H1 (cell line): ENCODE measurements at regions not wholly inside any gene's neighbourhood (a gene's known extent, or its start where the extent isn't known, plus 50 kb on each side); places are given as distances from the start of the nearest gene placed in this dataset.

Experiments
- CTCF ChIA-PET: fragments of 300-600 bp; sonication (Branson Sonifier 250); formaldehyde crosslinking; loops from one replicate; lab custom pipeline; 2021; ENCODE audit not compliant: partially characterized antibody; lab: Charles Lee
- POLR2A ChIA-PET: fragments of 300-600 bp; sonication (Branson Sonifier 250); formaldehyde crosslinking; loops from one replicate; lab custom pipeline; 2021; ENCODE audit warnings: inconsistent platforms; ENCODE audit not compliant: partially characterized antibody; lab: Charles Lee
- DNase-seq, 2 experiments: peaks; one replicate each; pipeline versions ENCODE4 v3.0.0 to v3.0.0-alpha.2; 2010 to 2022; ENCODE audit warnings: low spot score in 2 of 2, low read depth in 1 of 2, mixed read lengths in 1 of 2
- FAIRE-seq: peaks from 2 replicates; lab custom pipeline; 2011; peaks lifted over from hg19 to GRCh38; lab: Jason Lieb, UNC
- H2AFZ ChIP-seq: 2 replicates; pipeline ENCODE4 v1.8.1; 2012; ENCODE audit warnings: low read length, inconsistent platforms
- H2AK5ac ChIP-seq: 2 replicates; pipeline ENCODE4 v1.6.1; 2013; ENCODE audit warnings: low read depth, low read length
- H2BK120ac ChIP-seq: replicated peaks from 2 replicates; pipeline ENCODE3; 2013; ENCODE audit warnings: low read depth, low read length, inconsistent platforms
- H2BK12ac ChIP-seq: 2 replicates; pipeline ENCODE4 v1.6.1; 2013; ENCODE audit warnings: low read depth, low read length
- H2BK15ac ChIP-seq: 2 replicates; pipeline ENCODE4 v1.6.1; 2013; ENCODE audit warnings: low read length
- H2BK20ac ChIP-seq: 2 replicates; pipeline ENCODE4 v1.6.1; 2013; ENCODE audit warnings: low read length
- H2BK5ac ChIP-seq: 2 replicates; pipeline ENCODE4 v1.6.1; 2013; ENCODE audit warnings: low read depth, low read length
- H3K14ac ChIP-seq: 2 replicates; pipeline ENCODE4 v1.6.1; 2013; ENCODE audit warnings: inconsistent platforms; ENCODE audit not compliant: insufficient read length
- H3K18ac ChIP-seq: 2 replicates; pipeline ENCODE4 v1.6.1; 2013; ENCODE audit warnings: low read length; ENCODE audit errors: extremely low read depth
- H3K23ac ChIP-seq: 2 replicates; pipeline ENCODE4 v1.6.1; 2013; ENCODE audit warnings: inconsistent platforms; ENCODE audit not compliant: insufficient read length
- H3K23me2 ChIP-seq: 2 replicates; pipeline ENCODE4 v1.6.1; 2013; ENCODE audit warnings: low read depth, low read length
- H3K27ac ChIP-seq: 2 replicates; pipeline ENCODE4 v1.6.1; 2011; ENCODE audit warnings: low read depth, low read length, inconsistent platforms
- H3K27me3 ChIP-seq, 4 experiments: replicated peaks in 1 of 4; 1 replicate in 1 of 4; 2 replicates in 3 of 4; pipeline versions ENCODE4 v1.6.1 to v1.8.1; 2011 to 2013; ENCODE audit warnings: low read length in 3 of 4, mild to moderate bottlenecking in 3 of 4, inconsistent platforms in 2 of 4, mixed read lengths in 2 of 4, moderate library complexity in 1 of 4; ENCODE audit not compliant: control insufficient read depth in 3 of 4, insufficient read depth in 3 of 4; ENCODE audit errors: extremely low read depth in 1 of 4
- H3K36me3 ChIP-seq, 4 experiments: 2 replicates each; pipeline versions ENCODE4 v1.6.1 to v1.8.1; 2011 to 2013; ENCODE audit warnings: mild to moderate bottlenecking in 4 of 4, low read length in 3 of 4, moderate library complexity in 2 of 4, control low read depth in 1 of 4, inconsistent platforms in 1 of 4; ENCODE audit not compliant: insufficient read depth in 4 of 4, control insufficient read depth in 2 of 4
- H3K4ac ChIP-seq: replicated peaks from 2 replicates; pipeline ENCODE3; 2013; ENCODE audit warnings: low read length, low read depth, mixed read lengths, inconsistent platforms; ENCODE audit not compliant: insufficient read length
- H3K4me1 ChIP-seq, 4 experiments: replicated peaks in 1 of 4; 1 replicate in 1 of 4; 2 replicates in 3 of 4; pipeline versions ENCODE4 v1.6.1 to v1.8.1; 2011 to 2013; ENCODE audit warnings: low read length in 3 of 4, inconsistent platforms in 2 of 4, mixed read lengths in 1 of 4; ENCODE audit not compliant: insufficient read depth in 4 of 4, control insufficient read depth in 3 of 4
- H3K4me2 ChIP-seq, 2 experiments: 2 replicates each; pipeline versions ENCODE4 v1.6.1 to v1.8.1; 2011 to 2013; ENCODE audit warnings: low read depth in 2 of 2, low read length in 2 of 2, control low read depth in 1 of 2, inconsistent platforms in 1 of 2, mild to moderate bottlenecking in 1 of 2; ENCODE audit not compliant: insufficient read depth in 1 of 2
- H3K4me3 ChIP-seq, 4 experiments: fragments of 200-600, 300-600 bp in 1 of 4; sonication (generic), shearing (Covaris generic), sonication (Bioruptor Twin) in 1 of 4; 2 replicates each; pipeline versions ENCODE4 v1.5.1 to v1.8.1; 2011 to 2016; ENCODE audit warnings: low read length in 4 of 4, low read depth in 3 of 4, control low read depth in 2 of 4, inconsistent platforms in 2 of 4, mild to moderate bottlenecking in 2 of 4, mixed read lengths in 1 of 4, moderate library complexity in 1 of 4; ENCODE audit not compliant: insufficient read depth in 2 of 4; ENCODE audit errors: extremely low read depth in 1 of 4
- H3K56ac ChIP-seq: replicated peaks from 2 replicates; pipeline ENCODE3; 2013; ENCODE audit warnings: low read depth, mild to moderate bottlenecking, mixed read lengths, low read length, inconsistent platforms; ENCODE audit not compliant: insufficient read length
- H3K79me1 ChIP-seq: 2 replicates; pipeline ENCODE4 v1.6.1; 2013; ENCODE audit warnings: low read depth, low read length, control low read depth
- H3K79me2 ChIP-seq, 2 experiments: 2 replicates each; pipeline versions ENCODE4 v1.6.1 to v1.8.1; 2012 to 2013; ENCODE audit warnings: low read length in 2 of 2, mild to moderate bottlenecking in 2 of 2, inconsistent platforms in 1 of 2; ENCODE audit not compliant: insufficient read depth in 2 of 2, control insufficient read depth in 1 of 2
- H3K9ac ChIP-seq, 4 experiments: replicated peaks in 1 of 4; 1 replicate in 1 of 4; 2 replicates in 3 of 4; pipeline versions ENCODE4 v1.6.1 to v1.8.1; 2011 to 2013; ENCODE audit warnings: low read depth in 3 of 4, low read length in 3 of 4, control low read depth in 2 of 4, mild to moderate bottlenecking in 2 of 4, moderate library complexity in 2 of 4, inconsistent platforms in 1 of 4; ENCODE audit errors: extremely low read depth in 1 of 4
- H3K9me3 ChIP-seq, 2 experiments: 2 replicates each; pipeline versions ENCODE4 v1.6.1 to v1.8.1; 2012 to 2013; ENCODE audit warnings: mild to moderate bottlenecking in 2 of 2, moderate library complexity in 2 of 2, control low read depth in 1 of 2, inconsistent platforms in 1 of 2, low read depth in 1 of 2, low read length in 1 of 2, mixed read lengths in 1 of 2; ENCODE audit not compliant: insufficient read depth in 2 of 2
- H4K20me1 ChIP-seq, 2 experiments: replicated peaks in 1 of 2; 2 replicates each; pipeline versions ENCODE3 to v1.8.1; 2011 to 2013; ENCODE audit warnings: inconsistent platforms in 2 of 2, low read length in 2 of 2, mild to moderate bottlenecking in 1 of 2; ENCODE audit not compliant: insufficient read depth in 2 of 2, control insufficient read depth in 1 of 2
- H4K5ac ChIP-seq: 2 replicates; pipeline ENCODE4 v1.6.1; 2013; ENCODE audit warnings: low read length, low read depth, mixed read lengths, inconsistent platforms; ENCODE audit not compliant: insufficient read length
- H4K8ac ChIP-seq: 2 replicates; pipeline ENCODE4 v1.8.0; 2013; ENCODE audit warnings: mild to moderate bottlenecking, moderate library complexity, low read length, inconsistent platforms; ENCODE audit not compliant: insufficient read depth; ENCODE audit errors: extremely low read depth
- H4K91ac ChIP-seq: replicated peaks from 2 replicates; pipeline ENCODE3; 2013; ENCODE audit warnings: low read length, mixed read lengths, inconsistent platforms; ENCODE audit not compliant: insufficient read length
- BACH1 ChIP-seq: IDR thresholded peaks from 2 replicates; pipeline ENCODE4 v1.6.1; 2012; ENCODE audit warnings: low read length, improper control_type of control experiment
- RAD21 ChIP-seq, 2 experiments: IDR thresholded peaks in 1 of 2; conservative IDR thresholded peaks in 1 of 2; 2 replicates each; pipeline ENCODE4 v1.6.1; 2011; ENCODE audit warnings: low read depth in 2 of 2, low read length in 2 of 2, improper control_type of control experiment in 1 of 2, inconsistent platforms in 1 of 2, mild to moderate bottlenecking in 1 of 2, moderate library complexity in 1 of 2
- TAF1 ChIP-seq: IDR thresholded peaks from 2 replicates; pipeline ENCODE4 v1.6.1; 2011; ENCODE audit warnings: mild to moderate bottlenecking, low read depth, low read length
- WGBS, 2 experiments: shearing (Covaris generic) in 1 of 2; methylation state at CpG; one replicate each; pipeline versions ENCODE4 v1.1.6 to v1.1.7; 2013 to 2015; ENCODE audit warnings: low lambda C conversion rate in 2 of 2, mixed read lengths in 2 of 2, inconsistent platforms in 1 of 2, low coverage in 1 of 2, missing lambda C conversion rate in 1 of 2; ENCODE audit not compliant: insufficient replicate concordance in 2 of 2, insufficient coverage in 1 of 2, insufficient read length in 1 of 2; ENCODE audit errors: extremely low coverage in 1 of 2, missing lambda C conversion rate in 1 of 2; 5-methylcytosine and 5-hydroxymethylcytosine counted together
- TF ChIP-seq, protein P1 (sequence below), 3 experiments: IDR thresholded peaks; 1 replicate in 2 of 3; 2 replicates in 1 of 3; pipeline versions ENCODE4 v1.5.1 to v1.6.1; 2011; ENCODE audit warnings: low read length in 3 of 3, mild to moderate bottlenecking in 3 of 3, inconsistent platforms in 2 of 3, low read depth in 1 of 3, moderate library complexity in 1 of 3; ENCODE audit not compliant: insufficient read depth in 1 of 3; ENCODE audit errors: control extremely low read depth in 1 of 3

DNA sequence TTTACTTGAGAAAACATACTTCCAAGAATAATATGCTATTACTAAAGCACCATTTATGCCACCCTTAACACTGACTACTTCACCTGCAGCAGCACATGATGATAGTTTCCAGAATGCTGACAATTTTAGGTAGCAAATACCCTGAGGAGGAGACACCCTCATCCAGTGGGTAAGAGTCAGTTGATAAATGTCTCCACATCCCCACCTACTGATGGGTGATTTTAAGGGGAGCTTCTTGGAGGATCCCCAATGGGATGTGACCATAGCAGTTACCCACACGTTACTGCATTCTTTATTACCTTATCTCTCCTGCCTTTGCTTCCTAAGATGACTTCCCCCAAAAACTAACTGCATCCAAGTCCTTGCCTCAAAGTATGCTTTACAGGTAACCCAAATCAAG lies 131.2 kb upstream of the SMARCAD1 start:
- no peak overlapping the region for H3K23ac ChIP-seq
- DNase-seq: no peak

More for the DNA sequence above, 131.2 kb upstream of the SMARCAD1 start:
- Histone ChIP-seq H3K79me2 (no peaks in the 10 kb centered on the region), H3K56ac (no peak overlapping the region), H3K4me2 (no peak overlapping the region), H2BK120ac (no peak overlapping the region), H3K79me1 (no peaks in the 10 kb centered on the region), H4K20me1 (no peaks in the 10 kb centered on the region), H2BK5ac (no peak overlapping the region), H2BK12ac (no peak overlapping the region), H2BK15ac (no peak overlapping the region), H3K14ac (no peak overlapping the region), H3K27ac (no peak overlapping the region), H2AK5ac (no peak overlapping the region), H3K23me2 (no peaks in the 10 kb centered on the region), H4K5ac (no peak overlapping the region), H3K18ac (no peak overlapping the region), H3K36me3 (no peaks in the 10 kb centered on the region), H2BK20ac (no peak overlapping the region), H4K91ac (no peak overlapping the region), H3K9ac (no peak overlapping the region), H3K4me3 (no peak overlapping the region), H4K8ac (no peak overlapping the region), H3K4ac (no peak overlapping the region), H3K4me1 (no peaks in the 10 kb centered on the region), H2AFZ (no peak overlapping the region), H3K9me3 (peaks cover 6 to 10% of the 10 kb centered on the region in 2 experiments; a peak in 3 of 4 replicates), H3K27me3 (no peaks in the 10 kb centered on the region)
- ChIA-PET POLR2A (interaction anchor here (1.3 kb wide), 1 partner anchor 8 kb away, joined by 3 read pairs; no protein-coding TSS in a partner anchor), CTCF (interaction anchor here (0.6 to 2.2 kb wide), 8 partner anchors 8 to 405 kb away, joined by 3 to 5 read pairs (median 4); no protein-coding TSS in a partner anchor)
- 56% methylated on average over 1 of the region's 1 CpG; no CpG with 5 or more reads in 1 of the 2 experiments for whole genome bisulfite sequencing, 2 experiments
- FAIRE-seq: peak; percentile 75
- no peak for TF ChIP-seq BACH1
- TF ChIP-seq TAF1: no peak
- peak; percentile 58 to 70 for TF ChIP-seq RAD21 (IDR thresholded peaks at IDR 0.05 in 1 of 2, conservative IDR thresholded peaks at IDR 0.05 in 1 of 2; ENCODE audit: low read depth in 2 of 2, low read length in 2 of 2)
- TF ChIP-seq, protein P1, sequence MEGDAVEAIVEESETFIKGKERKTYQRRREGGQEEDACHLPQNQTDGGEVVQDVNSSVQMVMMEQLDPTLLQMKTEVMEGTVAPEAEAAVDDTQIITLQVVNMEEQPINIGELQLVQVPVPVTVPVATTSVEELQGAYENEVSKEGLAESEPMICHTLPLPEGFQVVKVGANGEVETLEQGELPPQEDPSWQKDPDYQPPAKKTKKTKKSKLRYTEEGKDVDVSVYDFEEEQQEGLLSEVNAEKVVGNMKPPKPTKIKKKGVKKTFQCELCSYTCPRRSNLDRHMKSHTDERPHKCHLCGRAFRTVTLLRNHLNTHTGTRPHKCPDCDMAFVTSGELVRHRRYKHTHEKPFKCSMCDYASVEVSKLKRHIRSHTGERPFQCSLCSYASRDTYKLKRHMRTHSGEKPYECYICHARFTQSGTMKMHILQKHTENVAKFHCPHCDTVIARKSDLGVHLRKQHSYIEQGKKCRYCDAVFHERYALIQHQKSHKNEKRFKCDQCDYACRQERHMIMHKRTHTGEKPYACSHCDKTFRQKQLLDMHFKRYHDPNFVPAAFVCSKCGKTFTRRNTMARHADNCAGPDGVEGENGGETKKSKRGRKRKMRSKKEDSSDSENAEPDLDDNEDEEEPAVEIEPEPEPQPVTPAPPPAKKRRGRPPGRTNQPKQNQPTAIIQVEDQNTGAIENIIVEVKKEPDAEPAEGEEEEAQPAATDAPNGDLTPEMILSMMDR (IDR thresholded peaks at IDR 0.05; ENCODE audit: control extremely low read depth in 1 of 3, insufficient read depth in 1 of 3, low read depth in 1 of 3, low read length in 3 of 3): peak in 2 of 3 experiments; percentile 29 to 30; a peak in 2 of 4 replicates
